Loucy (cell line): ENCODE measurements at regions not wholly inside any gene's neighbourhood (a gene's known extent, or its start where the extent isn't known, plus 50 kb on each side); places are given as distances from the start of the nearest gene placed in this dataset.

Experiments used
- H2AFZ ChIP-seq: fragments of 200-600 bp; sonication (generic); 2 replicates; pipeline ENCODE4 v1.6.0; 2016; ENCODE audit warnings: antibody characterized with exemption, mild to moderate bottlenecking, low read length, moderate library complexity
- H3F3A ChIP-seq: fragments of 200-600 bp; 2 replicates; pipeline ENCODE4 v1.6.0; 2016; ENCODE audit warnings: antibody characterized with exemption, low read depth, mild to moderate bottlenecking
- H3K27me3 ChIP-seq: fragments of 200-600 bp; sonication (generic); 2 replicates; pipeline ENCODE4 v1.6.1; 2014; ENCODE audit warnings: low read length, mild to moderate bottlenecking; ENCODE audit not compliant: insufficient read depth, poor library complexity, severe bottlenecking
- H3K36me3 ChIP-seq: fragments of 200-600 bp; sonication (generic); 2 replicates; pipeline ENCODE4 v1.6.1; 2016; ENCODE audit warnings: low read length; ENCODE audit not compliant: insufficient read depth
- H3K4me1 ChIP-seq: fragments of 200-600 bp; sonication (generic); 2 replicates; pipeline ENCODE4 v1.5.1; 2014; ENCODE audit warnings: low read length, mild to moderate bottlenecking; ENCODE audit not compliant: insufficient read depth, poor library complexity, severe bottlenecking
- H3K4me2 ChIP-seq: fragments of 200-600 bp; sonication (generic); 2 replicates; pipeline ENCODE4 v1.6.0; 2014; ENCODE audit warnings: antibody characterized with exemption, low read length, low read depth, mild to moderate bottlenecking; ENCODE audit not compliant: poor library complexity, severe bottlenecking
- H3K4me3 ChIP-seq: fragments of 200-600 bp; sonication (generic); 2 replicates; pipeline ENCODE4 v1.5.1; 2014; ENCODE audit warnings: low read length, mild to moderate bottlenecking, mixed read lengths; ENCODE audit not compliant: poor library complexity, severe bottlenecking
- H3K79me2 ChIP-seq: fragments of 200-600 bp; sonication (generic); 2 replicates; pipeline ENCODE4 v1.6.1; 2014; ENCODE audit warnings: low read length; ENCODE audit not compliant: insufficient read depth
- H3K9ac ChIP-seq: fragments of 200-600 bp; sonication (generic); 2 replicates; pipeline ENCODE4 v1.6.0; 2014; ENCODE audit warnings: mild to moderate bottlenecking, low read depth, low read length, moderate library complexity; ENCODE audit not compliant: poor library complexity, severe bottlenecking
- H3K9me2 ChIP-seq: fragments of 200-600 bp; sonication (generic); replicated peaks from 2 replicates; pipeline ENCODE4 v1.6.1; 2016; ENCODE audit warnings: low read depth, low read length, mixed read lengths
- H3K9me3 ChIP-seq: fragments of 200-600 bp; sonication (generic); 2 replicates; pipeline ENCODE4 v1.6.1; 2014; ENCODE audit warnings: mild to moderate bottlenecking, antibody characterized with exemption, low read length, low read depth; ENCODE audit not compliant: insufficient read depth
- H4K20me1 ChIP-seq: fragments of 200-600 bp; sonication (generic); 2 replicates; pipeline ENCODE4 v1.6.0; 2014; ENCODE audit warnings: antibody characterized with exemption, low read length, mild to moderate bottlenecking; ENCODE audit not compliant: insufficient read depth, poor library complexity, severe bottlenecking
- CTCF ChIP-seq: fragments of 200-600 bp; sonication (generic); conservative IDR thresholded peaks from 2 replicates; pipeline ENCODE4 v1.5.1; 2014; ENCODE audit warnings: mild to moderate bottlenecking, antibody characterized with exemption, low read length
- EZH2phosphoT487 ChIP-seq: fragments of 200-600 bp; IDR thresholded peaks from 2 replicates; pipeline ENCODE4 v1.6.1; 2018; ENCODE audit warnings: antibody characterized with exemption, mild to moderate bottlenecking, moderate library complexity, borderline replicate concordance

GRCh38 chr4:159504684-159505083 is 401.8 kb downstream of the RAPGEF2 start:
- Histone ChIP-seq H3K9me2 (no peaks in the 10 kb centered on the region), H3K4me1 (no peaks in the 10 kb centered on the region), H3K79me2 (no peaks in the 10 kb centered on the region), H3F3A (no peaks in the 10 kb centered on the region), H2AFZ (no peak overlapping the region), H3K4me3 (no peak overlapping the region), H3K36me3 (no peaks in the 10 kb centered on the region), H3K4me2 (no peak overlapping the region), H3K9me3 (no peaks in the 10 kb centered on the region), H3K9ac (no peak overlapping the region), H3K27me3 (peaks cover 2% of the 10 kb centered on the region), H4K20me1 (no peaks in the 10 kb centered on the region)
- no peak for TF ChIP-seq EZH2phosphoT487
- TF ChIP-seq CTCF: no peak

GRCh38 chr4:159505266-159505975 is 402.5 kb downstream of the RAPGEF2 start:
- Histone ChIP-seq H4K20me1 (no peaks in the 10 kb centered on the region), H3F3A (no peaks in the 10 kb centered on the region), H3K27me3 (no peaks in the 10 kb centered on the region), H3K4me2 (no peak overlapping the region), H3K4me1 (no peaks in the 10 kb centered on the region), H3K4me3 (no peak overlapping the region), H3K9ac (no peak overlapping the region), H3K9me3 (no peaks in the 10 kb centered on the region), H3K36me3 (no peaks in the 10 kb centered on the region), H3K79me2 (no peaks in the 10 kb centered on the region), H3K9me2 (no peaks in the 10 kb centered on the region), H2AFZ (no peak overlapping the region)
- TF ChIP-seq CTCF: no peak
- TF ChIP-seq EZH2phosphoT487: no peak

- Histone ChIP-seq H3K27me3 (no peaks in the 10 kb centered on the region), H3K4me1 (no peaks in the 10 kb centered on the region), H3K4me2 (no peak overlapping the region), H3K9ac (no peak overlapping the region), H4K20me1 (no peaks in the 10 kb centered on the region), H3K79me2 (no peaks in the 10 kb centered on the region), H2AFZ (no peak overlapping the region), H3K36me3 (no peaks in the 10 kb centered on the region), H3F3A (no peaks in the 10 kb centered on the region), H3K9me3 (no peaks in the 10 kb centered on the region), H3K9me2 (no peaks in the 10 kb centered on the region), H3K4me3 (no peak overlapping the region)
- TF ChIP-seq CTCF (no peak), EZH2phosphoT487 (no peak)
These were observed 404.1 kb downstream of the RAPGEF2 start for GRCh38 chr4:159506801-159507517.
